ENCODE measurements at regions not wholly inside any gene's neighbourhood (a gene's known extent, or its start where the extent isn't known, plus 50 kb on each side); places are given as distances from the start of the nearest gene placed in this dataset.

- no peaks in the 10 kb centered on the region for H3K36me3 ChIP-seq (ENCODE audit: control insufficient read depth, insufficient read depth, low read length)
- no peak overlapping the region for H3K9ac ChIP-seq
- H3K4me2 ChIP-seq (ENCODE audit: low read length): no peak overlapping the region
- peaks cover 6% of the 10 kb centered on the region for H3K4me1 ChIP-seq
- no peak for TF ChIP-seq CTCF (IDR thresholded peaks at IDR 0.05)
- H2AFZ ChIP-seq: no peak overlapping the region
- no peak overlapping the region for H3K4me3 ChIP-seq (ENCODE audit: low read depth, low read length)
- no peaks in the 10 kb centered on the region for H3K79me2 ChIP-seq
- no peak overlapping the region for H3K27ac ChIP-seq
- H3K27me3 ChIP-seq (ENCODE audit: control insufficient read depth, insufficient read depth, low read length): no peaks in the 10 kb centered on the region
- no peaks in the 10 kb centered on the region for H3K9me3 ChIP-seq (ENCODE audit: control insufficient read depth, low read length)
These were observed 281.2 kb downstream of the QDPR start for GRCh38 chr4:17230727-17231126.

GRCh38 chr4:17220816-17221215 lies 291.1 kb downstream of the QDPR start:
- TF ChIP-seq CTCF (IDR thresholded peaks at IDR 0.05): no peak
- Histone ChIP-seq H3K27ac (peak overlapping the region; percentile 64), H2AFZ (peak overlapping the region; percentile 48), H3K27me3 (ENCODE audit: control insufficient read depth, insufficient read depth, low read length) (no peaks in the 10 kb centered on the region), H3K4me3 (ENCODE audit: low read depth, low read length) (no peak overlapping the region), H3K36me3 (ENCODE audit: control insufficient read depth, insufficient read depth, low read length) (no peaks in the 10 kb centered on the region), H3K4me2 (ENCODE audit: low read length) (no peak overlapping the region), H3K9ac (no peak overlapping the region), H3K79me2 (no peaks in the 10 kb centered on the region), H3K4me1 (no peaks in the 10 kb centered on the region), H3K9me3 (ENCODE audit: control insufficient read depth, low read length) (no peaks in the 10 kb centered on the region)

GRCh38 chr4:17218786-17219185 lies 293.1 kb downstream of the QDPR start:
- H3K4me3 ChIP-seq (ENCODE audit: low read depth, low read length): no peak overlapping the region
- H3K79me2 ChIP-seq: no peaks in the 10 kb centered on the region
- no peak for TF ChIP-seq CTCF (IDR thresholded peaks at IDR 0.05)
- no peak overlapping the region for H3K4me2 ChIP-seq (ENCODE audit: low read length)
- no peaks in the 10 kb centered on the region for H3K36me3 ChIP-seq (ENCODE audit: control insufficient read depth, insufficient read depth, low read length)
- no peaks in the 10 kb centered on the region for H3K9me3 ChIP-seq (ENCODE audit: control insufficient read depth, low read length)
- H2AFZ ChIP-seq: no peak overlapping the region
- no peaks in the 10 kb centered on the region for H3K4me1 ChIP-seq
- no peaks in the 10 kb centered on the region for H3K27me3 ChIP-seq (ENCODE audit: control insufficient read depth, insufficient read depth, low read length)
- no peak overlapping the region for H3K9ac ChIP-seq
- no peak overlapping the region for H3K27ac ChIP-seq

GRCh38 chr4:17206829-17207801 lies 304.8 kb downstream of the QDPR start:
- TF ChIP-seq CTCF (IDR thresholded peaks at IDR 0.05): no peak

More at GRCh38 chr4:17206829-17207801, 304.8 kb downstream of the QDPR start:
- H3K9me3 ChIP-seq (ENCODE audit: control insufficient read depth, low read length): no peaks in the 10 kb centered on the region
- H3K79me2 ChIP-seq: no peaks in the 10 kb centered on the region
- no peaks in the 10 kb centered on the region for H3K4me1 ChIP-seq
- H3K9ac ChIP-seq: no peak overlapping the region
- no peak overlapping the region for H3K27ac ChIP-seq
- no peak overlapping the region for H2AFZ ChIP-seq
- no peak overlapping the region for H3K4me3 ChIP-seq (ENCODE audit: low read depth, low read length)
- H3K27me3 ChIP-seq (ENCODE audit: control insufficient read depth, insufficient read depth, low read length): no peaks in the 10 kb centered on the region
- H3K4me2 ChIP-seq (ENCODE audit: low read length): no peak overlapping the region
- no peaks in the 10 kb centered on the region for H3K36me3 ChIP-seq (ENCODE audit: control insufficient read depth, insufficient read depth, low read length)
